ENCODE measurements at regions not wholly inside any gene's neighbourhood (a gene's known extent, or its start where the extent isn't known, plus 50 kb on each side); places are given as distances from the start of the nearest gene placed in this dataset.

DNA sequence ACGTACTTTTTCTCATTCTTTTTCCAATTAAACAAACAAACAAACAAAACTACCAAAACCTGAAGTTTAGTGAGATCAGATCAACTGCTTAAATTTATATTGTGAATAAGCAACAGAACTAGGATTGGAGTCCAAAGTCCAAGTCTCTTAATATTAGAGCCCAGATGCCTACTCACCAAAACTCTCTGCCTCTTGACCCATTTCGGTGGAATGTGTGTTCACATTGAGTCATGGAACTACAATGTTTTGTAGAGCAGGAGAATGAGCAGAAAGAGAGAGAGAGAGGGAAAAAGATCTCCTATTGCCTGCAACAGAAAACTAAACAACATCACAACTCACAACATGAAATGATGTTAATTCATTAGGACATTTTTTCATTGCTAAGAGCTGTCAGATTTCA, 751.1 kb downstream of the TLR4 start:
- TF ChIP-seq, protein P1, sequence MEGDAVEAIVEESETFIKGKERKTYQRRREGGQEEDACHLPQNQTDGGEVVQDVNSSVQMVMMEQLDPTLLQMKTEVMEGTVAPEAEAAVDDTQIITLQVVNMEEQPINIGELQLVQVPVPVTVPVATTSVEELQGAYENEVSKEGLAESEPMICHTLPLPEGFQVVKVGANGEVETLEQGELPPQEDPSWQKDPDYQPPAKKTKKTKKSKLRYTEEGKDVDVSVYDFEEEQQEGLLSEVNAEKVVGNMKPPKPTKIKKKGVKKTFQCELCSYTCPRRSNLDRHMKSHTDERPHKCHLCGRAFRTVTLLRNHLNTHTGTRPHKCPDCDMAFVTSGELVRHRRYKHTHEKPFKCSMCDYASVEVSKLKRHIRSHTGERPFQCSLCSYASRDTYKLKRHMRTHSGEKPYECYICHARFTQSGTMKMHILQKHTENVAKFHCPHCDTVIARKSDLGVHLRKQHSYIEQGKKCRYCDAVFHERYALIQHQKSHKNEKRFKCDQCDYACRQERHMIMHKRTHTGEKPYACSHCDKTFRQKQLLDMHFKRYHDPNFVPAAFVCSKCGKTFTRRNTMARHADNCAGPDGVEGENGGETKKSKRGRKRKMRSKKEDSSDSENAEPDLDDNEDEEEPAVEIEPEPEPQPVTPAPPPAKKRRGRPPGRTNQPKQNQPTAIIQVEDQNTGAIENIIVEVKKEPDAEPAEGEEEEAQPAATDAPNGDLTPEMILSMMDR (IDR thresholded peaks at IDR 0.05) = no peak
- Mint-ChIP-seq H3K27ac (no peak overlapping the region), H3K27me3 (ENCODE audit: low read depth in 2 of 2) (no peaks in the 10 kb centered on the region), H3K4me3 (no peak overlapping the region), H3K36me3 (no peaks in the 10 kb centered on the region), H3K9me3 (peaks cover 3 to 4% of the 10 kb centered on the region in 2 donors), H3K4me1 (no peaks in the 10 kb centered on the region)
- DNase-seq (no peak), ATAC-seq (no peak)
- 71% methylated on average over 1 of the region's 2 CpGs for WGBS (ENCODE audit: insufficient coverage)
- Histone ChIP-seq H3K27ac (ENCODE audit: low read length) (no peak overlapping the region), H3K4me1 (ENCODE audit: control insufficient read depth, insufficient read depth, low read length) (no peaks in the 10 kb centered on the region), H3K9me3 (ENCODE audit: control insufficient read depth, insufficient read depth, low read length) (no peaks in the 10 kb centered on the region), H3K36me3 (ENCODE audit: control insufficient read depth, insufficient read depth, low read length) (no peaks in the 10 kb centered on the region), H3K27me3 (ENCODE audit: control insufficient read depth, insufficient read depth, low read length) (no peaks in the 10 kb centered on the region), H3K4me3 (ENCODE audit: low read length) (no peak overlapping the region)
- intact Hi-C loops (cut with micrococcal nuclease) = no loop called here

GRCh38 chr9:118455788-118456187, 751.6 kb downstream of the TLR4 start:
- H3K27me3 ChIP-seq (ENCODE audit: control insufficient read depth, insufficient read depth, low read length) = no peaks in the 10 kb centered on the region
- Mint-ChIP-seq H3K4me1 (no peaks in the 10 kb centered on the region), H3K27me3 (ENCODE audit: low read depth in 2 of 2) (no peaks in the 10 kb centered on the region), H3K27ac (no peak overlapping the region), H3K9me3 (peaks cover 3 to 4% of the 10 kb centered on the region in 2 donors), H3K4me3 (no peak overlapping the region), H3K36me3 (no peaks in the 10 kb centered on the region)
- H3K4me1 ChIP-seq (ENCODE audit: control insufficient read depth, insufficient read depth, low read length) = no peaks in the 10 kb centered on the region
- TF ChIP-seq, protein P1 (IDR thresholded peaks at IDR 0.05) = no peak
- H3K9me3 ChIP-seq (ENCODE audit: control insufficient read depth, insufficient read depth, low read length) = no peaks in the 10 kb centered on the region
- intact Hi-C loops (cut with micrococcal nuclease) = no loop called here
- H3K36me3 ChIP-seq (ENCODE audit: control insufficient read depth, insufficient read depth, low read length) = no peaks in the 10 kb centered on the region
- DNase-seq (no peak), ATAC-seq (no peak)
- WGBS (ENCODE audit: insufficient coverage) = 83% methylated on average over 2 of the region's 2 CpGs
- H3K27ac ChIP-seq (ENCODE audit: low read length) = no peak overlapping the region
- H3K4me3 ChIP-seq (ENCODE audit: low read length) = no peak overlapping the region

DNA sequence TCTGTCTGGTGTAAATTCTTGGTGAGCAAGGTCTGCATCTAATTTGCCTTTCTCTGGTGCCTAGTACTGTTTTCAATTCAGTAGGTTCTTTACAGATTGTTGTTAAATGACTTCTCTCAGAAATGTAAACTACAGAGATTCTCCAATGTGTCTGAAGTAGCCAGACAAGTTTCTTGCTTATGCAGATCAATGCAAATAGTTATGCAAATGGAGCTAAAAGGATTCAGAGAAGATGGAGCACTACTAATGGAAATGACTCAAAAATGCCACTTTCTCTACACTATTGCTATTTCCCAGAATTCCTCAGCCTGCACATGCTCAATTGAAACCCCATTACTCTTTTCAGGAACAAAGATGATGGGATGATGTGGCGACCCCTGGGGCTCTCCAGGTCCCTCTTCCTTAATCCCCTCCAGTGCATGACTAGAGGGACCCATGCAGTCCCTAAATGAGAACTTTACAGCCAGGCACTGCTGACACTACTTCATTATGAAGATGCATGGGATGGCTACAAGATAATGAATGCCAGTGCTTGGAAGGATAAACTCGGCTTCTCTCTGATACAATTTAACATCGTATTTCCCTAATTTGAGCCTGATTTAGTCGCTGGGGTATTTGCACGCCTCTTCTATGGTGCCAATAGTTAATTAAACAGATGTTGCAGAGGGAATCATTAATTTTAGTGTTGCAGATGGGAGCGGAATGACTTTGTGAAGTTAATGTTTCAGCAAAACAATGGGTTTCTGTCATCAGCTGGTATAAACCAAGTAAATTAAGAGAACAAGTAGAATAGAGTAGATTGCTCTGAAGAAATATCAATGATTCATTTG, 753.2 kb downstream of the TLR4 start:
- Histone ChIP-seq H3K9me3 (ENCODE audit: control insufficient read depth, insufficient read depth, low read length) (no peaks in the 10 kb centered on the region), H3K27ac (ENCODE audit: low read length) (no peak overlapping the region), H3K4me1 (ENCODE audit: control insufficient read depth, insufficient read depth, low read length) (no peaks in the 10 kb centered on the region), H3K27me3 (ENCODE audit: control insufficient read depth, insufficient read depth, low read length) (no peaks in the 10 kb centered on the region), H3K36me3 (ENCODE audit: control insufficient read depth, insufficient read depth, low read length) (no peaks in the 10 kb centered on the region), H3K4me3 (ENCODE audit: low read length) (no peak overlapping the region)
- DNase-seq (no peak), ATAC-seq (no peak)
- peaks cover 4% of the 10 kb centered on the region in 2 donors for H3K9me3 Mint-ChIP-seq
- TF ChIP-seq, protein P1 (IDR thresholded peaks at IDR 0.05) = no peak
- H3K4me1 Mint-ChIP-seq = no peaks in the 10 kb centered on the region
- no peaks in the 10 kb centered on the region for H3K27me3 Mint-ChIP-seq (ENCODE audit: low read depth in 2 of 2)
- no peak overlapping the region for H3K4me3 Mint-ChIP-seq
- H3K36me3 Mint-ChIP-seq = no peaks in the 10 kb centered on the region
- no peak overlapping the region for H3K27ac Mint-ChIP-seq
- intact Hi-C loops (cut with micrococcal nuclease) = no loop called here
- 76% methylated on average over 6 of the region's 6 CpGs for WGBS (ENCODE audit: insufficient coverage)

DNA sequence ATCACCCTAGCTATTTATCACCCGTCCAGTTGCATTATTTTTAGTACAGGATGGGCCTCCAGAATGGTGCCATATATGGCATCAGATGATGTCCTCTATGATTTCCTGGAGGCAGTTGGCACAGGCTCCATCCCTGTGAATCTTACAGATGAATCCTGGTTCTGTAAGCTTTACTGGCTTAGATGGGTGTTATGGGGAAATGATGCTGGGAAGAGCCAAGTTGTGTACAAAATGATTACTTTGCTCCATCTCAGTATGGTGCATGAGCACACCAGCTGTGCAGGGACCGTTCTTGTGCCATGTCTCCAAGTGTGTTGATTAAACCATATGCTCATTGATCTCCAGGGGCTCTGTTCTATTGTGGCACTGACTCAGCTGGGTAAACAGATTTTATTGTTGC, 755.7 kb downstream of the TLR4 start:
- Histone ChIP-seq H3K36me3 (ENCODE audit: control insufficient read depth, insufficient read depth, low read length) (no peaks in the 10 kb centered on the region), H3K4me1 (ENCODE audit: control insufficient read depth, insufficient read depth, low read length) (no peaks in the 10 kb centered on the region), H3K27me3 (ENCODE audit: control insufficient read depth, insufficient read depth, low read length) (no peaks in the 10 kb centered on the region), H3K4me3 (ENCODE audit: low read length) (no peak overlapping the region), H3K27ac (ENCODE audit: low read length) (no peak overlapping the region), H3K9me3 (ENCODE audit: control insufficient read depth, insufficient read depth, low read length) (no peaks in the 10 kb centered on the region)
- Mint-ChIP-seq H3K36me3 (no peaks in the 10 kb centered on the region), H3K27me3 (ENCODE audit: low read depth in 2 of 2) (no peaks in the 10 kb centered on the region), H3K27ac (no peak overlapping the region), H3K4me1 (no peaks in the 10 kb centered on the region), H3K4me3 (no peak overlapping the region), H3K9me3 (peaks cover 4% of the 10 kb centered on the region in 2 donors)
- no peak for ATAC-seq
- intact Hi-C loops (cut with micrococcal nuclease) = no loop called here
- WGBS (ENCODE audit: insufficient coverage) = 78% methylated on average over 2 of the region's 2 CpGs
- TF ChIP-seq, protein P1 (IDR thresholded peaks at IDR 0.05) = no peak
- no peak for DNase-seq

Measured in natural killer cell (primary cell).